OCI-LY7 (cell line): ENCODE measurements at regions not wholly inside any gene's neighbourhood (a gene's known extent, or its start where the extent isn't known, plus 50 kb on each side); places are given as distances from the start of the nearest gene placed in this dataset.
"Not testable (repeated sequence)": the region's sequence is repeated elsewhere in the genome, so short reads cannot be mapped to it uniquely, and the experiment has no call there.

Experiments used
- BruUV-seq: library from RNA; stranded (reverse); fragments of 400-500 nt; replicated peaks from 2 replicates; lab custom pipeline; 2021; lab: Mats Ljungman, UMichigan
- CTCF ChIA-PET: fragments of 300-600 bp; sonication (Branson Sonifier 250); formaldehyde crosslinking; loops from one replicate; lab custom pipeline; 2022; ENCODE audit warnings: antibody characterized with exemption; ENCODE audit not compliant: unreplicated experiment; lab: Charles Lee
- POLR2A ChIA-PET: fragments of 300-600 bp; sonication (Branson Sonifier 250); formaldehyde crosslinking; loops from one replicate; lab custom pipeline; 2022; ENCODE audit warnings: antibody characterized with exemption; lab: Charles Lee
- DNase-seq: peaks from one replicate; pipeline ENCODE4 v3.0.0-alpha.2; 2015; ENCODE audit warnings: low spot score
- H2AFZ ChIP-seq: fragments of 200-600 bp; sonication (generic), shearing (Covaris generic); 2 replicates; pipeline ENCODE4 v1.6.1; 2014; ENCODE audit warnings: mild to moderate bottlenecking, antibody characterized with exemption, low read length, moderate library complexity
- H3K27ac ChIP-seq: fragments of 200-600 bp; sonication (generic); 2 replicates; pipeline ENCODE4 v1.5.1; 2014; ENCODE audit warnings: mixed run types, low read depth, mild to moderate bottlenecking, moderate library complexity, low read length, inconsistent platforms; ENCODE audit not compliant: poor library complexity, severe bottlenecking
- H3K36me3 ChIP-seq: fragments of 200-600 bp; sonication (generic); 2 replicates; pipeline ENCODE4 v1.6.1; 2014; ENCODE audit warnings: mild to moderate bottlenecking, antibody characterized with exemption, low read length, moderate library complexity, mixed read lengths; ENCODE audit not compliant: insufficient read depth
- H3K4me1 ChIP-seq: fragments of 200-600 bp; sonication (generic); 2 replicates; pipeline ENCODE4 v1.5.1; 2014; ENCODE audit warnings: mild to moderate bottlenecking, low read length; ENCODE audit not compliant: insufficient read depth, poor library complexity, severe bottlenecking
- H3K4me2 ChIP-seq: fragments of 200-600 bp; sonication (generic); 2 replicates; pipeline ENCODE4 v1.6.1; 2014; ENCODE audit warnings: mild to moderate bottlenecking, low read length
- H3K4me3 ChIP-seq: fragments of 200-600 bp; sonication (generic); 2 replicates; pipeline ENCODE4 v1.5.1; 2014; ENCODE audit warnings: mild to moderate bottlenecking, low read depth, low read length; ENCODE audit not compliant: poor library complexity, severe bottlenecking
- H3K79me2 ChIP-seq: fragments of 200-600 bp; sonication (generic); 2 replicates; pipeline ENCODE4 v1.6.1; 2016; ENCODE audit warnings: low read depth, mild to moderate bottlenecking, low read length, moderate library complexity, mixed read lengths; ENCODE audit not compliant: insufficient read depth
- H3K9me2 ChIP-seq: fragments of 200-600 bp; sonication (generic); 2 replicates; pipeline ENCODE4 v1.6.1; 2016; ENCODE audit warnings: mild to moderate bottlenecking, low read length, mixed read lengths; ENCODE audit not compliant: insufficient read depth
- H3K9me3 ChIP-seq: fragments of 200-600 bp; sonication (generic); 2 replicates; pipeline ENCODE4 v1.6.1; 2014; ENCODE audit warnings: mild to moderate bottlenecking, mixed run types, low read length, mixed read lengths
- H4K20me1 ChIP-seq: fragments of 200-600 bp; sonication (generic); 2 replicates; pipeline ENCODE4 v1.6.1; 2014; ENCODE audit warnings: mild to moderate bottlenecking, antibody characterized with exemption, low read length, moderate library complexity, mixed read lengths; ENCODE audit not compliant: insufficient read depth
- CTCF ChIP-seq: fragments of 200-600 bp; sonication (generic); conservative IDR thresholded peaks from 2 replicates; pipeline ENCODE4 v1.5.1; 2014; ENCODE audit warnings: mild to moderate bottlenecking, antibody characterized with exemption, low read length, moderate library complexity, mixed read lengths
- EZH2phosphoT487 ChIP-seq: fragments of 200-600 bp; sonication (generic); IDR thresholded peaks from 2 replicates; pipeline ENCODE4 v1.6.1; 2018; ENCODE audit warnings: low read depth, borderline replicate concordance, mild to moderate bottlenecking, mixed run types, antibody characterized with exemption, low read length, moderate library complexity, mixed read lengths
- intact Hi-C: fragments of 100-400 bp; cut with micrococcal nuclease; formaldehyde crosslinking; loops from one replicate; pipeline ENCODE4 v1.10.0; 2022; ENCODE audit not compliant: unreplicated experiment

GRCh38 chr14:105885561-105886320 is 359.4 kb downstream of the TMEM121 start:
- no TSS peak for BruUV-seq
- H3K4me1 ChIP-seq = no peaks in the 10 kb centered on the region
- intact Hi-C loops = no loop called here
- no peaks in the 10 kb centered on the region for H3K36me3 ChIP-seq
- POLR2A ChIA-PET = no interaction called here
- no peak overlapping the region for H3K4me2 ChIP-seq
- DNase-seq = no peak
- no peaks in the 10 kb centered on the region for H4K20me1 ChIP-seq
- H3K79me2 ChIP-seq = no peaks in the 10 kb centered on the region
- no peak overlapping the region for H2AFZ ChIP-seq
- TF ChIP-seq EZH2phosphoT487 (no peak), CTCF (no peak)
- no peaks in the 10 kb centered on the region for H3K9me2 ChIP-seq
- no peak overlapping the region for H3K4me3 ChIP-seq
- H3K9me3 ChIP-seq = no peaks in the 10 kb centered on the region
- CTCF ChIA-PET = no interaction called here
- no peak overlapping the region for H3K27ac ChIP-seq

DNA sequence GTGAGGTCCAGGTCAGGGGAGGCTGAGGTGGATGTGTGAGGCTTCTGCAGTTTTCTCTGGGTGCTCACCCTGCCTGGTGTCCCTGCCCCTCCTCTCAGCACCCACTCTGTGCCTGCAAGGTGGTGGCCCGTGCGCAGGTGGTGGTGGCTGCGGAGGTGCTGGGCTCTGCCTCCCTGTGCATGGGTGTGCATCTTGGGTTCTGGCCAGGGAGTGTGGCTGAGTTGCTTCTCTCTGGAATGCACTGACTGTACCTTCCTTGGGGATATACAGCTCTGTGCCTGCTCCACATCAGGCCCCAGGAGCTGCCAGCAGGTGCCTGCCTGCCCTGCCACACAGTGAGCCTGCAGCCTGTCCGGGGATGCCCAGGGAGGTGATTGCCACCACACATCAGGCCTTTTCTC is 360.4 kb downstream of the TMEM121 start:
- H3K9me2 ChIP-seq, H3K27ac ChIP-seq, H3K4me3 ChIP-seq, H3K79me2 ChIP-seq, H3K4me1 ChIP-seq, H3K9me3 ChIP-seq, CTCF ChIA-PET, H4K20me1 ChIP-seq, POLR2A ChIA-PET, DNase-seq, intact Hi-C loops, BruUV-seq, H3K4me2 ChIP-seq, H2AFZ ChIP-seq, H3K36me3 ChIP-seq: not testable (repeated sequence)

GRCh38 chr14:105887692-105888091 is 361.3 kb downstream of the TMEM121 start:
- intact Hi-C loops = no loop called here
- DNase-seq = no peak
- Histone ChIP-seq H3K9me3 (no peaks in the 10 kb centered on the region), H3K27ac (no peak overlapping the region), H3K4me3 (no peak overlapping the region), H2AFZ (no peak overlapping the region), H4K20me1 (no peaks in the 10 kb centered on the region), H3K36me3 (no peaks in the 10 kb centered on the region), H3K9me2 (no peaks in the 10 kb centered on the region), H3K4me1 (no peaks in the 10 kb centered on the region), H3K79me2 (no peaks in the 10 kb centered on the region), H3K4me2 (no peak overlapping the region)
- ChIA-PET POLR2A (no interaction called here), CTCF (no interaction called here)
- no peak for TF ChIP-seq EZH2phosphoT487
- TF ChIP-seq CTCF = no peak
- no TSS peak for BruUV-seq
